SHP77 (cell line): ENCODE measurements at regions not wholly inside any gene's neighbourhood (a gene's known extent, or its start where the extent isn't known, plus 50 kb on each side); places are given as distances from the start of the nearest gene placed in this dataset.
"Not testable (repeated sequence)": the region's sequence is repeated elsewhere in the genome, so short reads cannot be mapped to it uniquely, and the experiment has no call there.

Experiments used
- DNase-seq, 2 experiments: peaks; one replicate each; lab custom pipeline; 2025; lab: John Stamatoyannopoulos, UW

DNA sequence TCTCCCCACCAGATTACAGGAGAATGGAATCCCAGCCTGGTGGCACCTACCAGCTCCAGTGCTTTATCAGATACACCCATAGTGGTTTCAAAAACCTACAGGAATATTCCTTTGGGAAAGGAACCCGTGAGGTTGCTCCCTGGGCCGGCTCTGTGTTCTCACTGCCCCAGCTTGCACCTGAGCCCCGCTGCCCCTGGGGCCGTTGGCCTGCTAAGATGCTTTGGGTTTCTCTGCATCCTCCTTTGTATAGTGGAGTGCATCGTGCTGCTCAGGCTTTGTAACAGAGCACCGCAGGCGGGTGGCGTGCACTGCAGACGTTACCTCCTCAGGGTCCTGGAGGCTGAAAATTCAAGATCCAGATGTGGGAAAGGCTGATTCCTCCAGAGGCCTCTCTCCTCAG, 414.1 kb downstream of the BRD1 start:
- no peak for DNase-seq

- no peak for DNase-seq
Measured at GRCh38 chr22:49413146-49413545, 414.5 kb downstream of the BRD1 start.

GRCh38 chr22:49412236-49412635, 415.4 kb downstream of the BRD1 start:
- DNase-seq = no peak

- DNase-seq = no peak
Measured at GRCh38 chr22:49411236-49411635, 416.4 kb downstream of the BRD1 start.

- DNase-seq = no peak
Measured at GRCh38 chr22:49408102-49408836, 419.4 kb downstream of the BRD1 start.

DNA sequence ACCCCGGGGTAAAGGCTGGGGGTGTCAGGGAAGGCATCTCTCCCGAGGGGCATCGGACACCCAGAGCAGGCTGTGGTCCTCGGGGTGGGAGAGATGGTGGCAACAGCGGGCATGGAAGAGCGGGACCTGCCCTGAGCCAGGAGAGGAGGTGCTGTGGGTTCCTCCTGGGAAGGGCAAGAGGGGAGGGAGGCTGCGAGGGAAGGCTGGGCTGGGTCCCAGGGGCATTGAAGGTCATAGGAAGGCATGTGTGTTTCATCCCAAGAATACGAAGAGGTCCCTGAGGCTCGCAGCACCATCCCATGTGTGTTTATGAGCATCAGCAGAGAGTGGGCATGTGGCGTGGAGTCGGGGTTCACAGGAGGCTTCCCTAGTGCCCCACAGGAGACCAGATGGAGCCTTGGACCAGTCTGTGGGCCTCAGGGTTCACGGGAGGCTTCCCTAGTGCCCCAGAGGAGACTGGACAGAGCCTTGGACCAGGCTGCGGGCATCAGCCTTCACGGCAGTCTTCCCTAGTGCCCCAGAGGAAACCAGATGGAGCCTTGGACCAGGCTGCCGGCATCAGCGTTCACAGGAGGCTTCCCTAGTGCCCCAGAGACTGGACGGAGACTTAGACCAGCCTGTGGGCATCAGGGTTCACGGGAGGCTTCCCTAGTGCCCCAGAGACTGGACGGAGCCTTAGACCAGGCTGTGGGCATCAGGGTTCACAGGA, 420.6 kb downstream of the BRD1 start:
- no peak for DNase-seq

- DNase-seq = no peak
Measured at GRCh38 chr22:49406047-49406650, 421.5 kb downstream of the BRD1 start.

- DNase-seq = no peak
Measured at GRCh38 chr22:49405590-49405989, 422.1 kb downstream of the BRD1 start.

DNA sequence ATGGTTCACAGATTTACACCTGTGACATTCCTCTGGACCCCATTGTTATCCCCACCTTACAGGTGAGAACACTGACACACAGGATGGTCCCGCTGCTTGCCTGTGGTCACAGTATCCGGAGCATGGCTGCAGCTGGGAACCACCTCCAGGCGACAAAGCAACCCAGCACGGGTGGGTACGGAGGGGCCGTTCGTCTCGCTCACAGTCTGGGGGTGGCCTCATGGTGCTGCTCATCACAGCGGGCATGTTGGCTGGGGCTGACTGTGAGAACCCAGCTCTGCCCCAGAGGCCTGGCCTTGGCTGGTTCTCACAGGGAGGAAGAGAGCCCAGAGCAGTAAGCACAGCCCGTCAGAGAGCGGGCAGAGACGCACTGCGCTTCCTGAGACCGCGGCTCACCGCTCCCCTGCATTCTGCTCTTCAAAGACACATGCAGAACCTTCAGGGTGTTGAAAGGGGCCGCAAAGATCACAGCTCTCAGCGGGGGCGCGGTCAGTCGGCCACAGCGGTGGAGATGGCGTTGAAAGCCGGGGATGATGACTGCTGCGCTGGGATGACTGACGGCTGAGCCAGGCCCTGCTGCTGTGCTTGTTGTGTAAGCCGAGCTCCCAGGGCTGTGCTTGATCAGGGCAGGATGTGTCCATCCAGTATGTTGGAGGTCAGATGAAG, 423.0 kb downstream of the BRD1 start:
- DNase-seq = no peak

DNA sequence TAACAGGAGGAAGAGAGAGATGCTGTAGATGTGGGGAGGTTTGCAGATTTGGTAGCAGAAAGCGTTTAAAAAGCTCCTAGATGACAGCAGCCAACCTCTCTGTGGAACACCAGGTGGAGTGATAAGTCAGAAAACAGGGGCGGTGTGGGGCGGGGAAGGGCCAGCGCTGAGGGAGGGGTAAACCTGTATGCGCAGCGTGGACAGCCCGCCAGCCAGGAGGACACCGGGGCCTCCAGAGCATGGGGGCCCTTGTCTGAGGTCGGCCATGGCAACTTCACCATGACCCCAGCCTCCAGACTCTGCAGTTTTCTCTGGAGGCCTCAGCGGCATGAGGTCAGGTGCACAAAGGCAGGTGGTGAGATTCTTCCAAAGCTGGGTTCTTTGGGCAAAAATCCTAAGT, 423.7 kb downstream of the BRD1 start:
- no peak for DNase-seq

DNA sequence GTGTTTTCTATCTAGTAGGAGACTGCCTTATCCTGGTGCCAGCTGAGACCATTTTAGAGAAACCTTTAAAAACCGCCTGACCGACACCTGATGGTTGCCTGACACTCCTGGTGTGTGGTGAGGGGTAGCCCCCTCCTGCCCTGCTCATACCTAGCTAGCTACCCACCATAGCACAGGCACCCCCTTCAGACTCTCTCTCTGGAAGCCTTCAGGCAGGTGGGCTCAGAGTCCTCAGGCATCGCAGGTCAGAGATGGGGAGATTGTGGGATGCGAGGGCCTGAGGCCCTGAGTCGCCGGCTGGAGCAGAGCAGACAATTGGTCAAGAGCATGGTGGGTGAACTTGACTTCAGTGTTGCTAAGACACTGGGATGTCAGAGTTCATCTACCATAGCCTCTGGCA, 424.6 kb downstream of the BRD1 start:
- no peak for DNase-seq

- no peak for DNase-seq
Measured at GRCh38 chr22:49402169-49402568, 425.5 kb downstream of the BRD1 start.

- DNase-seq = no peak
Measured at GRCh38 chr22:49400941-49401598, 426.6 kb downstream of the BRD1 start.

DNA sequence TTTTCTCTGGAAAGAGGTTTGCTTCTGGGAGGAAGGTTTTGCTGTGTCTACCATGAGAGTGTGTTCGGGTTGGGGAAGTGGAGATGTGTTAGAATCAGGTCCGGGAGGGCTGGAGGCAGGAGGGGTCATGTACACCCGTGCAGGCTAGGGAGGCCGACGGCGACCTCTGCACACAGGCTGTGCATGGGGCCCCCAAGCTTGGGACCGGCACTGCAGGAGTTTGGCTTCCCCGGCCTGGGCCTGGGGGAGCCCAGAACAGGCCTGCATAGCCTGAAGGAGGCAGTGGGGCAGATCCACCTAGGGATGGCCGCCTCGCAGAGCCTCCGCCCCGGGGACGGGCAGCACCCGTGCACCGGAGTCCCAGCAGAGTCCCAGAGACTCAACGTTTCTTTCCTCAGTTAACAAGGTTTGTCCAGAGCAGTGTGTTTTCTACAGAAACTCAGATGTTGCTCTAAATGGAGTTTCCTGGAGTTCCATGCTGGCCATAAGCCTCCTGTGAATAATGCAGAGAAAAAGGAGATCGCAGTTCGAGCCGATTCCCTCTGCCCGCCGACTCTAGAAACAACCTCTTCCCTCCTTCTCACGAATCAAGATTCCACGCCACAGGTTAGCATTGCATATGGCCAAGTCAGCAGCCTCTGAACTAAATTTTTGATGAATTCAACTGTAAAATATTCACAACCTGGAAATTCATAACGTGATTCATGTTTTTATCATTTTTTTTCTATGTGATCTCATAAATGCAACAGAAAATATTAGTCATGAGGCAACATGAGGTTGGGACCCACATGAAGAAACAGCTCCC, 427.3 kb downstream of the BRD1 start:
- DNase-seq = no peak

DNA sequence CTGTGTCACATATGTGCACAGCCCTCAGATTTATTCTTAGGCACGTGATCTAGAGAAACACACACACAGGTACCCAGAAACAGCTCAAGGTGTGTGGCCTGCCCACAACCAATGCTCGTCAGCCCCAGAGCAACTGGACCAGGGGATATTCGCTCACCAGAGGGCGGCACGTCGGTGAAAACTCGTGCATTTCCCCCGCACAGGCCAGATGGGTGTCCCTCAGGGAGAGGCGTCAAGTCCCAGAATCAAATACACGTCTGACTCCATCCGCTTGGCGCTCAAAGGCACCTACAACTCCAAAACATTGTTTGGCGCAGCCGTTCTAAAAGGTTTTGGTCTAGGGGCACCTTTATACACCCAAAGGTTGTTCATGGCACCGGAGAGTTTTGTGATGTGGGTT, 429.0 kb downstream of the BRD1 start:
- DNase-seq = no peak

GRCh38 chr22:49398115-49398514, 429.6 kb downstream of the BRD1 start:
- no peak for DNase-seq

DNA sequence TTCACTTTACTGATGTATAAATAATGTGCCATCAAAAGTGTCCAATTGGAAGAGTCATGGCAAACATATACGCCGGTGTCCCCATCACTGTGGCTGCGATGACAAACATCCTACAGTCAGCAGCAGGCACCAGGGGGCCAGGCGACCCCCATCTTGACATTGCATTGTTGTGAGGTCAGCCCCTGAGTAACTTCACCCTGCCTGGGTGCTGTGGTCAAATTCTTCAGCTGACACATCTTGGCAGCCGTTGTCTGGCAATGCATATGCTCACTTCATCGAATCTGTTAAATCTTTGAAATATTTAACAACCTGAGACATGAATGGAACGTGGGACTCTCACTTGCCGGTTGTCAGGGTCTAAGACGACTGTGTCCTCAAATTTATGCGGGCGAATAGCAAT, 430.9 kb downstream of the BRD1 start:
- DNase-seq = no peak

DNA sequence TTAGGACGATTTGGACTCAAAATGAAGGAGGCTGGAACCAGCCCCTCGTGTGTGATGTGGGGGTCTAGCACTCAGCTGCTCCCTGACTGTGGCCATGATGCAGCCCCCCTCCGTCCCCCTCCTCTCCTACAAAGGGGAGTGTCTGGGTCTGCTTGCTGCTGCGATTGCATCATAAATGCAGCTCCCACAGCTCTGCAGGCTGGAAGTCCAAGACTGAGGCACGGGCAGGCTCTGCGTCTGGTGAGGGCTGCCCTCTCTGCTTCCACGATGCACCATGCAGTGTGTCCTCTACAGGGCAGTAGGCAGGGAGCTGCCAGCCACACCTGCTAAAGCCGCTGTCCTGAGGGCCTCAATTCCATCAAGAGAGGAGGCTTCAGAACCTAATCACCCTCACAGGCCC, 432.1 kb downstream of the BRD1 start:
- no peak for DNase-seq

DNA sequence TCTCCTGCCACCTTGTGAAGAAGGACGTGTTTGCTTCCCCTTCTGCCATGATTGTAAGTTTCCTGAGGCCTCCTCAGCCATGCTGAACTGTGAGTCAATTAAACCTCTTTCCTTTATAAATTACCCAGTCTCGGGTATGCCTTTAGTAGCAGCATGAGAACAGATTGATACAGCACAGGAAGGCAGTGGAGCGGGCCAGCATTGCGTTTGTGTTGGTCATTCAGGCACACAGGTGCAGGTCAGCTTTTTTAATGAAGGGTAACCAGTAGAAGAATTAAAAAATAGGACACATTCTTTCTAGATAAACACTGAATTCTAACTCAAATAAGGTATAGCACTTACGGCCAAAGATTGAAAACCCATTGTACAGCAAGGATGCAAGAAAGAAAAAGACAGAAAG, 432.6 kb downstream of the BRD1 start:
- DNase-seq = not testable (repeated sequence)

DNA sequence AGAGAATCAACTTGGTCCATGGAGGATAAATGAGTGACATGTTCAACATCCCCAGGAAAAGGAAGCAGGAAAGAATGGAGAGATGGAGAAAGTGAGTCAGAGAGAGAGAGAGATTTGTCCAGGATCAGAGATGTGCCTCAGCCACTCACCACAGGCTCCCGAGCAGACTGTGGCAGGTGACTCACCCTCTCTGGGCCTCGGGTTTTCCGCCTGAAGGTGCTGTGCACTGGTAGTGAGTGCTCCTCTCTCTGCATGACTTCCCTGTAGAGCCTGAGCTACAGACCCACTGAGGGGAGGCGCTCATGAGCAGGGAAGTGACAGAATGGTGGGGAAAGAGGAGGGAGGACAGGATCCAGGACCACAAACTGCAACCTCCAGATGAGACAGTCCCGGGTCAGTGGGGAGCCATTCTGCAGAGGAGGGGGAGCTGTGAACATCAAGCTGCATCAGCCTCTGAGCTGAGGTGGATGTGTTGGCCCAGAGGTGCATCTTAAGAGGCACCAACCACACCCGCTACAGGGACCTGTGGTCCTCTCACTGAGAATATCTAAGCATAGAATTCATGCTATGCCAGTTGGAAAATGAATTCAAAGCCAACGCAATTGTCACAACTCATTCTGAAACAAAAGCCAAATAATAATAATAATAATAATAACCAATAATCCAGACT, 433.4 kb downstream of the BRD1 start:
- no peak for DNase-seq

DNA sequence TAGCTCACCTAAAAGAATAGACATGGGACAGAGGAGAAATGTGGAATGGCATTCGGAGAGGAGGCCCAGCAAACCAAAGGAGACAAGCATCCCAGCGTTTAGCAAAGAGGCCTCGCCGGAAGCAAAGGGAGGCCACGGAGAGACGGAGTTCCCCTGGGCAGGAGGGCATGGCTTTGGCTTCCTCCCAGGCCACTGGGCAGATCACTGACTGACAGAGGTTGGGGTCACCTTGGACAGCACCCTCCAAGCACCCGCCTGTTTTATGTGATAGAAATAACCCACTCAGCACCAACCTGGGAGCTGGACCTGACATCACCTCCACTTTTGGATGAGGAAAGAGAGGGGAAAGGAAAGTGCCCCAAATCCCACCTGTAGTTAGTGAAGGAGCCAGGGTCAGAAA, 434.1 kb downstream of the BRD1 start:
- no peak for DNase-seq
